ENCODE measurements at regions not wholly inside any gene's neighbourhood (a gene's known extent, or its start where the extent isn't known, plus 50 kb on each side); places are given as distances from the start of the nearest gene placed in this dataset.

DNA sequence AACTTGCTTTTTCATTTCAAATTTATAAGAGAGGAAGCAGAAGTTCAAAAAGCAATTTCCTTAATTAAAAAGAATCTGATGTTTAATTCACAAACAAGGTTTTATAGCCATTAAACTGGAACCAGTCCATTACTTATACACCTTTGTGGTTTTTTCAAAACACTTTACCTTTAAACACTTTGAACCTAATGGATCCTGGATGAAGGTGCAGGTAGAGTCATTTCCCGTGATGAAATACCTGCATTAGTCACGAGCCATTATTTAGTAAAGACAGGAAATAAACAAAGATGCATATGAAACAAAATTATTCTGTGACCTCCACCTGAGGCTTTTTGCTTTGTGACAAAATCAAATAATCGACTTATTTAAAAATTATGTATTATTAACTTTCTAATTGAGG is 341.7 kb upstream of the UBE2E2 start:
- no peaks in the 10 kb centered on the region for H3K4me1 ChIP-seq (replicated peaks in 1 of 4; ENCODE audit: control insufficient read depth in 3 of 4, insufficient read depth in 4 of 4, low read length in 3 of 4)
- H3K4me2 ChIP-seq (ENCODE audit: insufficient read depth in 1 of 2, low read depth in 2 of 2, low read length in 2 of 2), result no peak overlapping the region
- H3K9ac ChIP-seq (replicated peaks in 1 of 4; ENCODE audit: extremely low read depth in 1 of 4, low read depth in 3 of 4, low read length in 3 of 4), result no peak overlapping the region
- H3K79me1 ChIP-seq (ENCODE audit: low read depth, low read length), result no peaks in the 10 kb centered on the region
- TF ChIP-seq SP2 (IDR thresholded peaks at IDR 0.05; ENCODE audit: low read length) (no peak), RNF2 (IDR thresholded peaks at IDR 0.05; ENCODE audit: borderline replicate concordance, low read depth, low read length, missing control alignments, poor library complexity, severe bottlenecking) (no peak), HDAC2 (IDR thresholded peaks at IDR 0.05; ENCODE audit: borderline replicate concordance in 1 of 2, low read depth in 2 of 2, low read length in 2 of 2) (no peak), RXRA (IDR thresholded peaks at IDR 0.05; ENCODE audit: insufficient read depth, low read depth, low read length) (no peak), CBX5 (IDR thresholded peaks at IDR 0.05; ENCODE audit: low read depth, low read length) (no peak)
- H2AK5ac ChIP-seq (ENCODE audit: low read depth, low read length), result no peak overlapping the region
- H2BK20ac ChIP-seq (ENCODE audit: low read length), result no peak overlapping the region
- CTCF ChIA-PET (ENCODE audit: partially characterized antibody), result interaction anchor here (1.3 to 1.7 kb wide), 2 partner anchors 27 to 65 kb away, joined by 3 to 6 read pairs; no protein-coding TSS in a partner anchor
- H3K56ac ChIP-seq (replicated peaks; ENCODE audit: insufficient read length, low read depth, low read length), result no peak overlapping the region
- H2BK15ac ChIP-seq (ENCODE audit: low read length), result no peak overlapping the region
- H3K14ac ChIP-seq (ENCODE audit: insufficient read length), result no peak overlapping the region
- 86% methylated on average over 3 of the region's 3 CpGs; no CpG with 5 or more reads in 1 of the 2 experiments for WGBS, 2 experiments (ENCODE audit: extremely low coverage in 1 of 2, insufficient coverage in 1 of 2, insufficient read length in 1 of 2, insufficient replicate concordance in 2 of 2, low coverage in 1 of 2, low lambda C conversion rate in 2 of 2, missing lambda C conversion rate in 1 of 2)
- H3K79me2 ChIP-seq (ENCODE audit: control insufficient read depth in 1 of 2, insufficient read depth in 2 of 2, low read length in 2 of 2), result no peaks in the 10 kb centered on the region
- no peak overlapping the region for H4K8ac ChIP-seq (ENCODE audit: extremely low read depth, insufficient read depth, low read length)
- H2BK5ac ChIP-seq (ENCODE audit: low read depth, low read length), result no peak overlapping the region
- no peaks in the 10 kb centered on the region for H3K23me2 ChIP-seq (ENCODE audit: low read depth, low read length)
- H2BK12ac ChIP-seq (ENCODE audit: low read depth, low read length), result no peak overlapping the region
- H3K36me3 ChIP-seq (ENCODE audit: control insufficient read depth in 2 of 4, insufficient read depth in 4 of 4, low read length in 3 of 4), result no peaks in the 10 kb centered on the region
- POLR2A ChIA-PET (ENCODE audit: partially characterized antibody), result no interaction called here
- H3K23ac ChIP-seq (ENCODE audit: insufficient read length), result no peak overlapping the region
- no peak overlapping the region for H3K4ac ChIP-seq (replicated peaks; ENCODE audit: insufficient read length, low read depth, low read length)
- no peak overlapping the region for H4K5ac ChIP-seq (ENCODE audit: insufficient read length, low read depth, low read length)
- H3K9me3 ChIP-seq (ENCODE audit: insufficient read depth in 2 of 2, low read depth in 1 of 2, low read length in 1 of 2), result no peaks in the 10 kb centered on the region
- no peak overlapping the region for H3K4me3 ChIP-seq (ENCODE audit: extremely low read depth in 1 of 4, insufficient read depth in 2 of 4, low read depth in 3 of 4, low read length in 4 of 4)
- H2BK120ac ChIP-seq (replicated peaks; ENCODE audit: low read depth, low read length), result no peak overlapping the region
- H2AFZ ChIP-seq (ENCODE audit: low read length), result no peak overlapping the region
- H3K27ac ChIP-seq (ENCODE audit: low read depth, low read length), result no peak overlapping the region
- no peak overlapping the region for H3K18ac ChIP-seq (ENCODE audit: extremely low read depth, low read length)
- no peak for DNase-seq (ENCODE audit: low read depth in 1 of 2, low spot score in 2 of 2)
- H4K91ac ChIP-seq (replicated peaks; ENCODE audit: insufficient read length, low read length), result no peak overlapping the region
- no peaks in the 10 kb centered on the region for H4K20me1 ChIP-seq (replicated peaks in 1 of 2; ENCODE audit: control insufficient read depth in 1 of 2, insufficient read depth in 2 of 2, low read length in 2 of 2)
- H3K27me3 ChIP-seq (replicated peaks in 1 of 4; ENCODE audit: control insufficient read depth in 3 of 4, extremely low read depth in 1 of 4, insufficient read depth in 3 of 4, low read length in 3 of 4), result no peaks in the 10 kb centered on the region
- FAIRE-seq, result no peak

All from H1 (cell line).